ENCODE measurements at regions not wholly inside any gene's neighbourhood (a gene's known extent, or its start where the extent isn't known, plus 50 kb on each side); places are given as distances from the start of the nearest gene placed in this dataset.

- no peak overlapping the region for H3K4me3 ChIP-seq (ENCODE audit: low read length)
- H3K27me3 ChIP-seq (ENCODE audit: control insufficient read depth, insufficient read depth, low read length) = no peaks in the 10 kb centered on the region
These were observed 935.8 kb upstream of the RAG2 start for GRCh38 chr11:37533830-37534229.

GRCh38 chr11:37533087-37533486 lies 935.1 kb upstream of the RAG2 start:
- Histone ChIP-seq H3K27me3 (ENCODE audit: control insufficient read depth, insufficient read depth, low read length) (no peaks in the 10 kb centered on the region), H3K4me1 (ENCODE audit: control insufficient read depth, insufficient read depth, low read length) (no peaks in the 10 kb centered on the region), H3K27ac (ENCODE audit: low read depth, low read length) (no peak overlapping the region), H3K9ac (ENCODE audit: low read length) (no peak overlapping the region), H3K4me3 (ENCODE audit: low read length) (no peak overlapping the region), H3K36me3 (ENCODE audit: control insufficient read depth, insufficient read depth, low read length) (no peaks in the 10 kb centered on the region)

More at GRCh38 chr11:37533830-37534229, 935.8 kb upstream of the RAG2 start:
- Histone ChIP-seq H3K4me1 (ENCODE audit: control insufficient read depth, insufficient read depth, low read length) (no peaks in the 10 kb centered on the region), H3K36me3 (ENCODE audit: control insufficient read depth, insufficient read depth, low read length) (no peaks in the 10 kb centered on the region), H3K27ac (ENCODE audit: low read depth, low read length) (no peak overlapping the region), H3K9ac (ENCODE audit: low read length) (no peak overlapping the region)

- H3K4me1 ChIP-seq (ENCODE audit: control insufficient read depth, insufficient read depth, low read length) = no peaks in the 10 kb centered on the region
- no peak overlapping the region for H3K4me3 ChIP-seq (ENCODE audit: low read length)
- no peaks in the 10 kb centered on the region for H3K27me3 ChIP-seq (ENCODE audit: control insufficient read depth, insufficient read depth, low read length)
- H3K27ac ChIP-seq (ENCODE audit: low read depth, low read length) = no peak overlapping the region
- no peak overlapping the region for H3K9ac ChIP-seq (ENCODE audit: low read length)
- H3K36me3 ChIP-seq (ENCODE audit: control insufficient read depth, insufficient read depth, low read length) = no peaks in the 10 kb centered on the region
These were observed 934.2 kb upstream of the RAG2 start for GRCh38 chr11:37532271-37532670.

- Histone ChIP-seq H3K36me3 (ENCODE audit: control insufficient read depth, insufficient read depth, low read length) (no peaks in the 10 kb centered on the region), H3K9ac (ENCODE audit: low read length) (no peak overlapping the region), H3K4me1 (ENCODE audit: control insufficient read depth, insufficient read depth, low read length) (no peaks in the 10 kb centered on the region), H3K27me3 (ENCODE audit: control insufficient read depth, insufficient read depth, low read length) (no peaks in the 10 kb centered on the region), H3K4me3 (ENCODE audit: low read length) (no peak overlapping the region), H3K27ac (ENCODE audit: low read depth, low read length) (no peak overlapping the region)
These were observed 929.5 kb upstream of the RAG2 start for GRCh38 chr11:37527545-37527944.

GRCh38 chr11:37525336-37525735 lies 927.3 kb upstream of the RAG2 start:
- H3K4me3 ChIP-seq (ENCODE audit: low read length) = no peak overlapping the region
- H3K27ac ChIP-seq (ENCODE audit: low read depth, low read length) = no peak overlapping the region
- no peak overlapping the region for H3K9ac ChIP-seq (ENCODE audit: low read length)
- no peaks in the 10 kb centered on the region for H3K27me3 ChIP-seq (ENCODE audit: control insufficient read depth, insufficient read depth, low read length)
- H3K4me1 ChIP-seq (ENCODE audit: control insufficient read depth, insufficient read depth, low read length) = no peaks in the 10 kb centered on the region
- no peaks in the 10 kb centered on the region for H3K36me3 ChIP-seq (ENCODE audit: control insufficient read depth, insufficient read depth, low read length)

GRCh38 chr11:37519781-37520180 lies 921.7 kb upstream of the RAG2 start:
- no peaks in the 10 kb centered on the region for H3K27me3 ChIP-seq (ENCODE audit: control insufficient read depth, insufficient read depth, low read length)
- H3K4me1 ChIP-seq (ENCODE audit: control insufficient read depth, insufficient read depth, low read length) = no peaks in the 10 kb centered on the region
- H3K9ac ChIP-seq (ENCODE audit: low read length) = no peak overlapping the region
- H3K27ac ChIP-seq (ENCODE audit: low read depth, low read length) = no peak overlapping the region
- no peak overlapping the region for H3K4me3 ChIP-seq (ENCODE audit: low read length)
- H3K36me3 ChIP-seq (ENCODE audit: control insufficient read depth, insufficient read depth, low read length) = no peaks in the 10 kb centered on the region

GRCh38 chr11:37512156-37512780 lies 914.2 kb upstream of the RAG2 start:
- Histone ChIP-seq H3K27me3 (ENCODE audit: control insufficient read depth, insufficient read depth, low read length) (no peaks in the 10 kb centered on the region), H3K27ac (ENCODE audit: low read depth, low read length) (no peak overlapping the region), H3K4me3 (ENCODE audit: low read length) (no peak overlapping the region), H3K9ac (ENCODE audit: low read length) (no peak overlapping the region), H3K4me1 (ENCODE audit: control insufficient read depth, insufficient read depth, low read length) (no peaks in the 10 kb centered on the region), H3K36me3 (ENCODE audit: control insufficient read depth, insufficient read depth, low read length) (no peaks in the 10 kb centered on the region)

- Histone ChIP-seq H3K27me3 (ENCODE audit: control insufficient read depth, insufficient read depth, low read length) (no peaks in the 10 kb centered on the region), H3K4me3 (ENCODE audit: low read length) (no peak overlapping the region), H3K36me3 (ENCODE audit: control insufficient read depth, insufficient read depth, low read length) (no peaks in the 10 kb centered on the region), H3K27ac (ENCODE audit: low read depth, low read length) (no peak overlapping the region), H3K9ac (ENCODE audit: low read length) (no peak overlapping the region), H3K4me1 (ENCODE audit: control insufficient read depth, insufficient read depth, low read length) (no peaks in the 10 kb centered on the region)
These were observed 913.4 kb upstream of the RAG2 start for GRCh38 chr11:37511425-37511933.

- Histone ChIP-seq H3K9ac (ENCODE audit: low read length) (no peak overlapping the region), H3K27ac (ENCODE audit: low read depth, low read length) (no peak overlapping the region), H3K36me3 (ENCODE audit: control insufficient read depth, insufficient read depth, low read length) (no peaks in the 10 kb centered on the region), H3K27me3 (ENCODE audit: control insufficient read depth, insufficient read depth, low read length) (no peaks in the 10 kb centered on the region), H3K4me1 (ENCODE audit: control insufficient read depth, insufficient read depth, low read length) (no peaks in the 10 kb centered on the region), H3K4me3 (ENCODE audit: low read length) (no peak overlapping the region)
These were observed 911.5 kb upstream of the RAG2 start for GRCh38 chr11:37509506-37509905.

- Histone ChIP-seq H3K27ac (ENCODE audit: low read depth, low read length) (no peak overlapping the region), H3K4me3 (ENCODE audit: low read length) (no peak overlapping the region), H3K27me3 (ENCODE audit: control insufficient read depth, insufficient read depth, low read length) (no peaks in the 10 kb centered on the region), H3K36me3 (ENCODE audit: control insufficient read depth, insufficient read depth, low read length) (no peaks in the 10 kb centered on the region), H3K4me1 (ENCODE audit: control insufficient read depth, insufficient read depth, low read length) (no peaks in the 10 kb centered on the region), H3K9ac (ENCODE audit: low read length) (no peak overlapping the region)
These were observed 908.5 kb upstream of the RAG2 start for GRCh38 chr11:37506531-37506930.

GRCh38 chr11:37505406-37505805 lies 907.4 kb upstream of the RAG2 start:
- no peak overlapping the region for H3K9ac ChIP-seq (ENCODE audit: low read length)

GRCh38 chr11:37504921-37505320 lies 906.9 kb upstream of the RAG2 start:
- no peaks in the 10 kb centered on the region for H3K4me1 ChIP-seq (ENCODE audit: control insufficient read depth, insufficient read depth, low read length)
- H3K9ac ChIP-seq (ENCODE audit: low read length) = no peak overlapping the region
- H3K27me3 ChIP-seq (ENCODE audit: control insufficient read depth, insufficient read depth, low read length) = no peaks in the 10 kb centered on the region
- no peak overlapping the region for H3K4me3 ChIP-seq (ENCODE audit: low read length)
- H3K36me3 ChIP-seq (ENCODE audit: control insufficient read depth, insufficient read depth, low read length) = no peaks in the 10 kb centered on the region
- no peak overlapping the region for H3K27ac ChIP-seq (ENCODE audit: low read depth, low read length)

More at GRCh38 chr11:37505406-37505805, 907.4 kb upstream of the RAG2 start:
- Histone ChIP-seq H3K4me1 (ENCODE audit: control insufficient read depth, insufficient read depth, low read length) (no peaks in the 10 kb centered on the region), H3K27me3 (ENCODE audit: control insufficient read depth, insufficient read depth, low read length) (no peaks in the 10 kb centered on the region), H3K4me3 (ENCODE audit: low read length) (no peak overlapping the region), H3K27ac (ENCODE audit: low read depth, low read length) (no peak overlapping the region), H3K36me3 (ENCODE audit: control insufficient read depth, insufficient read depth, low read length) (no peaks in the 10 kb centered on the region)

- H3K27ac ChIP-seq (ENCODE audit: low read depth, low read length) = peak overlapping the region; percentile 20
- H3K9ac ChIP-seq (ENCODE audit: low read length) = no peak overlapping the region
- H3K4me1 ChIP-seq (ENCODE audit: control insufficient read depth, insufficient read depth, low read length) = no peaks in the 10 kb centered on the region
- no peaks in the 10 kb centered on the region for H3K27me3 ChIP-seq (ENCODE audit: control insufficient read depth, insufficient read depth, low read length)
- H3K4me3 ChIP-seq (ENCODE audit: low read length) = no peak overlapping the region
- H3K36me3 ChIP-seq (ENCODE audit: control insufficient read depth, insufficient read depth, low read length) = no peaks in the 10 kb centered on the region
These were observed 906.1 kb upstream of the RAG2 start for GRCh38 chr11:37504060-37504611.
